PC-3 (cell line): ENCODE measurements at regions not wholly inside any gene's neighbourhood (a gene's known extent, or its start where the extent isn't known, plus 50 kb on each side); places are given as distances from the start of the nearest gene placed in this dataset.

Experiments used
- ATAC-seq: fragments of 200-7000 bp; cut with Tn5 transposase; 2 replicates; pipeline ENCODE4 v1.9.1; 2020; ENCODE audit warnings: mild to moderate bottlenecking, moderate library complexity
- BruUV-seq: library from RNA; stranded (reverse); fragments of 400-500 nt; replicated peaks from 2 replicates; lab custom pipeline; 2021; lab: Mats Ljungman, UMichigan
- CTCF ChIA-PET: fragments of 300-600 bp; sonication (Branson Sonifier 250); formaldehyde crosslinking; loops from one replicate; lab custom pipeline; 2022; ENCODE audit warnings: antibody characterized with exemption; lab: Charles Lee
- POLR2A ChIA-PET: fragments of 300-600 bp; sonication (Branson Sonifier 250); formaldehyde crosslinking; loops from one replicate; lab custom pipeline; 2022; ENCODE audit warnings: antibody characterized with exemption; ENCODE audit not compliant: unreplicated experiment; lab: Charles Lee
- DNase-seq: peaks from one replicate; pipeline ENCODE4 v3.0.0-alpha.2; 2015
- H2AFZ ChIP-seq: fragments of 300-600 bp; sonication (generic); 2 replicates; pipeline ENCODE4 v1.6.0; 2016; ENCODE audit warnings: antibody characterized with exemption, low read length
- H3F3A ChIP-seq: fragments of 300-600 bp; sonication (generic); one replicate; pipeline ENCODE4 v1.6.0; 2017; ENCODE audit warnings: antibody characterized with exemption, low read length, control low read depth, mild to moderate bottlenecking; ENCODE audit not compliant: unreplicated experiment
- H3K27ac ChIP-seq: fragments of 300-600 bp; sonication (generic); 2 replicates; pipeline ENCODE4 v1.5.1; 2016; ENCODE audit warnings: mild to moderate bottlenecking, low read length
- H3K27me3 ChIP-seq: fragments of 300-600 bp; sonication (generic); 2 replicates; pipeline ENCODE4 v1.6.1; 2016; ENCODE audit warnings: low read length, mixed read lengths
- H3K36me3 ChIP-seq: fragments of 300-600 bp; sonication (generic); 2 replicates; pipeline ENCODE4 v1.6.1; 2016; ENCODE audit warnings: low read depth, mixed run types, low read length, mixed read lengths
- H3K4me1 ChIP-seq: fragments of 300-600 bp; sonication (generic); 2 replicates; pipeline ENCODE4 v1.5.1; 2016; ENCODE audit warnings: low read length; ENCODE audit not compliant: insufficient read depth
- H3K4me2 ChIP-seq: fragments of 300-600 bp; sonication (generic); 2 replicates; pipeline ENCODE4 v1.6.0; 2016; ENCODE audit warnings: low read length
- H3K4me3 ChIP-seq: fragments of 300-600 bp; sonication (generic); 2 replicates; pipeline ENCODE4 v1.5.1; 2016; ENCODE audit warnings: mild to moderate bottlenecking, low read length, mixed read lengths
- H3K79me2 ChIP-seq: fragments of 300-600 bp; sonication (generic); 2 replicates; pipeline ENCODE4 v1.6.1; 2017; ENCODE audit warnings: low read length, mixed read lengths
- H3K9ac ChIP-seq: fragments of 300-600 bp; sonication (generic); 2 replicates; pipeline ENCODE4 v1.6.0; 2016; ENCODE audit warnings: mild to moderate bottlenecking, low read length
- H3K9me2 ChIP-seq: fragments of 300-600 bp; sonication (generic); replicated peaks from 2 replicates; pipeline ENCODE4 v1.6.1; 2016; ENCODE audit warnings: mixed run types, low read length, mixed read lengths
- H3K9me3 ChIP-seq: fragments of 300-600 bp; sonication (generic); 2 replicates; pipeline ENCODE4 v1.6.1; 2016; ENCODE audit warnings: low read length, mixed read lengths
- H4K20me1 ChIP-seq: fragments of 300-600 bp; sonication (generic); 2 replicates; pipeline ENCODE4 v1.6.1; 2016; ENCODE audit warnings: low read length, mixed read lengths
- EZH2 ChIP-seq: fragments of 300-600 bp; sonication (generic); IDR thresholded peaks from one replicate; pipeline ENCODE4 v1.6.1; 2017; ENCODE audit warnings: antibody characterized with exemption, mild to moderate bottlenecking, low read length; ENCODE audit not compliant: unreplicated experiment
- EZH2phosphoT487 ChIP-seq: fragments of 300-600 bp; sonication (generic); IDR thresholded peaks from 2 replicates; pipeline ENCODE4 v1.6.1; 2018; ENCODE audit warnings: mild to moderate bottlenecking, antibody characterized with exemption, low read length, borderline replicate concordance
- intact Hi-C: fragments of 100-400 bp; cut with micrococcal nuclease; formaldehyde crosslinking; loops from 2 replicates; pipeline ENCODE4 v1.9.0; 2023
- TF ChIP-seq, protein P1 (sequence below): fragments of 300-600 bp; sonication (generic); conservative IDR thresholded peaks from 2 replicates; pipeline ENCODE4 v1.5.1; 2017; ENCODE audit warnings: antibody characterized with exemption, low read depth, mild to moderate bottlenecking, low read length

DNA sequence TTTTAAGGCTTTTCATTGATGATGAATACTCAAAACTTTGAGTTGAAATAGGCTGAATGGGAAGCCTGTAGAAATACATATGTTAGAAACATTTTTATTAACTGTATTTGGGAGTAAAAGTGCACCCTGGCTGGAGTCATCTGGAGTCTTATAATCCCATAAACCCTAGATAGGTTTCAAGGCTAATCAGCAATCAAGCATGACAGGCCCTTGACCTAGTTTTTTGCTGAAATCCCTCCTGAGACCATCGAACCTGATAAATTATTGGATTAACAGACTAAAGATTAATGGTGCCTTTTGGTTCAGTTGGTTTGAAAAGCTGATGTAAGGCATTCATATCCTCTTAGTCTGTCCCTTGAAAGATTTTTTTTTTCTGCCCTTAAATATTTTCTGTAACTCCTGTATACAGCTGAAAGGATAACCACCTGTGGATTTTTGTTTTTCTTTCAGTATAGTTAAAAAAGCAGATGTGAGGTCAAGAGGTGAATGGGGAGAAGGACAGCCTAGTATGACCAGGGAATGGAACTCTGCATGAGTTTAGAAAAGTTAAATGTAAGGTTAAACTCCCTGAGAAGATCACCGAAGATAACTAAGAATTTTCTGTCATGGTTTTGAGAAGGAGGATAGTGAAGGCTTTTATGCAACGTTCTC is 69.4 kb upstream of the STXBP5L start:
- no peaks in the 10 kb centered on the region for H3K9me3 ChIP-seq
- H3K79me2 ChIP-seq, result no peaks in the 10 kb centered on the region
- H3K4me3 ChIP-seq, result no peak overlapping the region
- POLR2A ChIA-PET, result no interaction called here
- CTCF ChIA-PET, result no interaction called here
- no peaks in the 10 kb centered on the region for H3K36me3 ChIP-seq
- no peak for ATAC-seq
- H3K27ac ChIP-seq, result no peak overlapping the region
- no peak overlapping the region for H2AFZ ChIP-seq
- no peaks in the 10 kb centered on the region for H3F3A ChIP-seq
- intact Hi-C loops, result no loop called here
- H4K20me1 ChIP-seq, result no peaks in the 10 kb centered on the region
- H3K9me2 ChIP-seq, result no peaks in the 10 kb centered on the region
- H3K4me1 ChIP-seq, result no peaks in the 10 kb centered on the region
- peaks cover 6% of the 10 kb centered on the region; the same call in 1 of the 2 replicates for H3K27me3 ChIP-seq
- BruUV-seq, result no TSS peak
- DNase-seq, result no peak
- H3K9ac ChIP-seq, result no peak overlapping the region
- TF ChIP-seq EZH2, result no peak
- TF ChIP-seq EZH2phosphoT487, result no peak
- TF ChIP-seq, protein P1, sequence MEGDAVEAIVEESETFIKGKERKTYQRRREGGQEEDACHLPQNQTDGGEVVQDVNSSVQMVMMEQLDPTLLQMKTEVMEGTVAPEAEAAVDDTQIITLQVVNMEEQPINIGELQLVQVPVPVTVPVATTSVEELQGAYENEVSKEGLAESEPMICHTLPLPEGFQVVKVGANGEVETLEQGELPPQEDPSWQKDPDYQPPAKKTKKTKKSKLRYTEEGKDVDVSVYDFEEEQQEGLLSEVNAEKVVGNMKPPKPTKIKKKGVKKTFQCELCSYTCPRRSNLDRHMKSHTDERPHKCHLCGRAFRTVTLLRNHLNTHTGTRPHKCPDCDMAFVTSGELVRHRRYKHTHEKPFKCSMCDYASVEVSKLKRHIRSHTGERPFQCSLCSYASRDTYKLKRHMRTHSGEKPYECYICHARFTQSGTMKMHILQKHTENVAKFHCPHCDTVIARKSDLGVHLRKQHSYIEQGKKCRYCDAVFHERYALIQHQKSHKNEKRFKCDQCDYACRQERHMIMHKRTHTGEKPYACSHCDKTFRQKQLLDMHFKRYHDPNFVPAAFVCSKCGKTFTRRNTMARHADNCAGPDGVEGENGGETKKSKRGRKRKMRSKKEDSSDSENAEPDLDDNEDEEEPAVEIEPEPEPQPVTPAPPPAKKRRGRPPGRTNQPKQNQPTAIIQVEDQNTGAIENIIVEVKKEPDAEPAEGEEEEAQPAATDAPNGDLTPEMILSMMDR, result no peak
- no peak overlapping the region for H3K4me2 ChIP-seq

DNA sequence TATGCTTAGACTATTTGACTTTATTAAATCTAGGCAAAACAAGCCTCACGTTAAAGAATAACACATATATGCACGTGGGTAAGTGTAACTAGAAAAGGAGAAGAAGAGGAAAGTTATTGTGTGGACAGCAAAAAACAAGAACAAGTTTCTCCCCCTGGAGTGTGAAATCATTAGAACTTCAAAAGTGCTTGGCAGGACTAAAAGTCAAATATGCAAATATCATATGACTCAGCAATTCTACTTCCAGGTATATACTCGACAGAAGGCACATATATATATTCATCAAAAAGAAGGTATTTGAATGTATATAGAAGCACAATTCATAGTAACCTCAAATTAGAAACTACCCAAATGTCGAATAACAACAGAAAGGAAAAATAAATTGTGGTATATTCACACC is 68.9 kb upstream of the STXBP5L start:
- Histone ChIP-seq H4K20me1 (no peaks in the 10 kb centered on the region), H3K9ac (no peak overlapping the region), H3K27ac (no peak overlapping the region), H3K4me1 (no peaks in the 10 kb centered on the region), H3K9me2 (no peaks in the 10 kb centered on the region), H3K4me2 (no peak overlapping the region), H3K36me3 (no peaks in the 10 kb centered on the region), H3K27me3 (peaks cover 6% of the 10 kb centered on the region; the same call in 1 of the 2 replicates), H2AFZ (no peak overlapping the region), H3K4me3 (no peak overlapping the region), H3K79me2 (no peaks in the 10 kb centered on the region), H3F3A (no peaks in the 10 kb centered on the region), H3K9me3 (no peaks in the 10 kb centered on the region)
- DNase-seq (no peak), ATAC-seq (no peak)
- ChIA-PET POLR2A (no interaction called here), CTCF (no interaction called here)
- no TSS peak for BruUV-seq
- TF ChIP-seq EZH2 (no peak), EZH2phosphoT487 (no peak)
- TF ChIP-seq, protein P1, result no peak
- intact Hi-C loops, result no loop called here

DNA sequence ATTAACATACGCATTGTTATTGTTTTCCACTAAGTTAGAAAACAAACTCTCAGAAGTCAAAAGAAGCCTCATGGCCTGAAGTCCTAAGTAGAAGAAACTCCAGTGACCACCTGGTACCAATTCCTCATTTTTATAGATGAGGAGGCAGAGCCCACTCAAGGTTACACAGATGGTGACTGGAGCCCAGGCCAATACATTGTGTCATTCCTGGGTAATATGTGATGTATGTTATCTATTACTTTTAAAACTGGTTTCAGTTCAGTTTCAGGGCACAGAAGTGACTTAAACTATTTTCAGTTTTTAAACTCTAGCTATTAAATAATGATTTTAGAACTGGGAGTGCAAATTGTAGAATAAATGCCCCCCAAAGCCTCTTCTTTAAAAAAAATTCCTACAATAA is 66.7 kb upstream of the STXBP5L start:
- intact Hi-C loops, result no loop called here
- BruUV-seq, result no TSS peak
- CTCF ChIA-PET, result no interaction called here
- no peak for ATAC-seq
- H3K9me3 ChIP-seq, result no peaks in the 10 kb centered on the region
- H3K36me3 ChIP-seq, result no peaks in the 10 kb centered on the region
- no peaks in the 10 kb centered on the region for H3K79me2 ChIP-seq
- no peak overlapping the region for H3K27ac ChIP-seq
- DNase-seq, result no peak
- TF ChIP-seq EZH2 (no peak), EZH2phosphoT487 (no peak)
- TF ChIP-seq, protein P1, result no peak
- no peaks in the 10 kb centered on the region for H3K9me2 ChIP-seq
- H3K4me3 ChIP-seq, result no peak overlapping the region
- no peaks in the 10 kb centered on the region for H4K20me1 ChIP-seq
- H3K9ac ChIP-seq, result no peak overlapping the region
- no peak overlapping the region for H3K4me2 ChIP-seq
- no peaks in the 10 kb centered on the region for H3K4me1 ChIP-seq
- no peak overlapping the region for H2AFZ ChIP-seq
- POLR2A ChIA-PET, result no interaction called here
- H3K27me3 ChIP-seq, result peaks cover 23% of the 10 kb centered on the region
- no peaks in the 10 kb centered on the region for H3F3A ChIP-seq
